GM21360 (cell line): ENCODE measurements at regions not wholly inside any gene's neighbourhood (a gene's known extent, or its start where the extent isn't known, plus 50 kb on each side); places are given as distances from the start of the nearest gene placed in this dataset.
A peak's percentile ranks its signal among the peaks of the same experiment; 100 is the strongest.
"Not testable (repeated sequence)": the region's sequence is repeated elsewhere in the genome, so short reads cannot be mapped to it uniquely, and the experiment has no call there.

Source experiments
- ATAC-seq: cut with Tn5 transposase; IDR thresholded peaks from one replicate; pipeline ENCODE4 v1.9.1; 2021; ENCODE audit warnings: mild to moderate bottlenecking, moderate library complexity; ENCODE audit not compliant: unreplicated experiment

- ATAC-seq, result no peak
These were observed 353.0 kb upstream of the KLF4 start for GRCh38 chr9:107842530-107842929.

- ATAC-seq, result no peak
These were observed 351.5 kb upstream of the KLF4 start for GRCh38 chr9:107841076-107841475.

- no peak for ATAC-seq
These were observed 349.8 kb upstream of the KLF4 start for GRCh38 chr9:107839371-107839770.

DNA sequence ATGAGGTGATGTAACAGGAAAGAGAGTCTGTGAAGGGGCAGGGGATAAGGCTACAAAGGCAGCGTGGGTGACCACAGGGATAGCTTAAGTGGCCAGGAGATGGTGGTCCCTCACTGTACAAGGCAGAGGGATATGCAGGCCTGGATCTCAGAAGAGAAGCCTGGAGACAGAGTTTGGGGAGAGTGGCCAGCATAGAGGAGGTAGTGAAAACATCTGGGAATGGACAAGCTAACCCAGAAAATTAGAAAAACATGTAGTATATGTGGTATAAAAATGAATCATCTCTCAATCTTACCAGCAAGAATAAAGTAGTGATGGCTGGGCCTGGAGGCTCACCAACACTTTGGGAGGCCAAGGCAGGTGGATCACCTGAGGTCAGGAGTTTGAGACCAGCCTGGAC lies 349.2 kb upstream of the KLF4 start:
- ATAC-seq, result no peak

DNA sequence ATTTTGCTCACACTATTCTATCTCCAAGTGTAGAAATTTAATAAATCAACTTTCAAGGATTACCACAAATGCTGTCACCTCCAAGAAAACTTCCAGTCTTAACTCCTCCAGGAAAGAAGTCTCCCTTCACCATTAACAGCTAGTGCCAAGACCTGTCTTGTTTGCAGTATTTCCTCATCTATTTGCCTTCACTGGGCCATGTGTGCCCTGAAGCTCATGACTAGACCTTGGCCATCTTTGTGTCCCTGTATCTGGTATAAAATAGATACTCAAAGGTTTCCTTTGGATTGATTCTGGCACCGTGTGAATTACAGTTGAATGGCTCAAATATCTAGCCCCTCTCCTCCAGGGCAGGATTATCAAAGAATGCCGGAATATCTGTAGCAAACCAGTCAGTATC lies 346.7 kb upstream of the KLF4 start:
- no peak for ATAC-seq

DNA sequence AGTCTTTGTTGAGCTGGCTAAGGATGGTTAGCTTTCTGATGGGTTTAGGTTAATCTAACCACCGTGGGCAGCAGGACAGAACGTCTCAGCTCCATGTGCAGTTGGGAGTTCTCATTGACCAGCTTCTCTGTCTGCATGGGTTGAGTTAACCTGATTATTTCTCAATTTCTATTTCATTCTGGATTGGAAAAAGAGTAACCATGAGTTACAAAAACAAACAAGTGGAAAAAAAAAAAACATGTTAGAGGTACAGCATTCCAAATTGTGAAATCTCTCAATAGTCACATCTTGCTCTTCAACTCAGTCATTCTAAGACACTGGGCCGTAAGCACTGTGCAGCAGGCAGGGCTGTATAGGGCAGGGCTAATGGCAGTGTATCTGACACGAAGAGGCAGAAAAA lies 343.7 kb upstream of the KLF4 start:
- no peak for ATAC-seq

- no peak for ATAC-seq
These were observed 343.3 kb upstream of the KLF4 start for GRCh38 chr9:107832871-107833270.

DNA sequence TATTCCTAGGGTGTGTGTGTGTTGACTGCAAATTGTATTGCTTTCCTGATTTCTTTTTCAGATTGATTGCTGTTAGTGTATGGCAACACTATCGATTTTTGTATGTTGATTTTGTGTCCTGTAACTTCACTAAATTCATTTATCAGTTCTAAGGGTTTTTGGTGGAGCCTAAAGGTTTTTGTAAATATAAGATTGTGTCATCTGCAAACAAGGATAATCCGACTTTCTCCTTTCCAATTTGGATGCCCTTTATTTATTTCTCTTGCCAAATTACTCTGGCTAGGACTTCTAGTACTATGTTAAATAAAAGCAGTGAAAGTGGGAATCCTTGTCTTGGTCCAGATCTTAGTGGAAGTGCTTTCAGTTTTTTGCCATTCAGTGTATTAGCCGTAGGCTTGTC lies 340.9 kb upstream of the KLF4 start:
- ATAC-seq, result no peak

DNA sequence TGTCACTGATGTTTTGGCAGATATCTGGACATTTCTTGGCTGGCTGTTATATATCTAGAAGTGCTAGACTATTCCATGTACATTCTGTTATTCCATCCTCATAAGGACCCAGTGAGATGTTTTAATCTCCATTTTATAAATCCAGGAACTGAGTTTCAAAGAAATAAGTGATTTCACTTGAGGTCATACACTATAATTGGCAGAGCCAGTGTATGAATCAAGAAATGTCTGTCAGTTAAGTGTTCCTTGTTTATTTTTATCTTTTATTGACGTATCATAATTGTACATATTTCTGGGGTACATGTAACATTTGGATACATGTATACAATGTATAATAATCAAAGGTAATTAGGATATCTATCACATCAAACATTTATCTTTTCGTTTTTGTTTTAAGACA lies 338.3 kb upstream of the KLF4 start:
- ATAC-seq, result no peak

- peak; percentile 46 for ATAC-seq
These were observed 337.7 kb upstream of the KLF4 start for GRCh38 chr9:107827304-107827703.

DNA sequence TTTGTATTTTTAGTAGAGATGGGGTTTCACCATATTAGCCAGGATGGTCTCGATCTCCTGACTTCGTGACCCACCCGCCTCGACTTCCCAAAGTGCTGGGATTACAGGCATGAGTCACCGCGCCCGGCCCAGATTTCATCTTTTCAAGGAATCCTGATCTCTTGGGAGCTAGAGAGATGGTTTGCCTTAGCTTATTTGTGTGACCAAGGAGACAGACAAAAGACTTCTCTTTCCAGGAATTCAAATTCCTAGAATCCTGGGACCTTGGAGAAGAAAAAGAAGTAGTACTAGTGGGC lies 337.1 kb upstream of the KLF4 start:
- not testable (repeated sequence) for ATAC-seq

DNA sequence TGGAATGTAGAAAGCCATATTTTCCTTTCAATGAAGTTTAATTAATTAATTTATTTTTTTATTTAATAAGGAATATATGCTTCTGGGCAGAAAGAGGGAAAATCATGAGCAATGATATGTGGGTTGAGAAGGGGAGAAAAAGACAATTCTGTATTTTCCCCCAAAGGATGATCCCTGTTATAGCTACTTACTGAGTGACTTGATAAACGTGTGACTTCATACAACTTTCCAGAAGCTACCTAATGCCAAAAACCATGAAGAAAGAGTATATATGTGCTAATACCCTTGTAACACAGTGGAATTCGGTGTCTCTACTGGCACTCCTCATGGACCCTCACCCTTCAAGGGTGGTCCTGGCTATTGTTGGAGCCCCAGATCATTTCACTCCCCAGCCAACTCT lies 335.0 kb upstream of the KLF4 start:
- no peak for ATAC-seq

GRCh38 chr9:107819772-107820565 lies 330.4 kb upstream of the KLF4 start:
- ATAC-seq, result no peak

- not testable (repeated sequence) for ATAC-seq
These were observed 328.9 kb upstream of the KLF4 start for GRCh38 chr9:107818503-107818829.

GRCh38 chr9:107817595-107818502 lies 328.3 kb upstream of the KLF4 start:
- ATAC-seq, result not testable (repeated sequence)

DNA sequence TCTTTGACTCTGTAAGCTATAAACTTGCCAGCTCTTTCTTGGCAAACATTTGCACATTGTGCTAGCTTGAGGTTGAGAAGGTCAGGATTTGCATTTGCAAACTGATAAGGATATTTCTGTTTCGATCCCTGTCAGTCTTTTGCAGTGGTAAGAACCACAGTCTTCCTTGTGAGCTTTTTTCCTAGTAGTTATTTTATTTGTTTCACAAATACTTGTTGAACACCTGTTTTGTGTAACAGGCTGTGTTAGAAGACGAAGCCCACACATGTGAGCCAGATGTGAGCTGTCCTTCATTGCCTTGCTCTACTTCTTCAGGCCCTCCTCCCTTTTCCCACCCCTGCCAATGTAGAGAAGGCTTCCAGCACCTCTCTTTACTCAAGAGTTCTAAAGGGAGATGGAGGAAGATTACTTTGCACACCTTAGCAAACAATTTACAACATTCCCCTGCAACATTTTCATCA lies 327.0 kb upstream of the KLF4 start:
- ATAC-seq, result no peak

GRCh38 chr9:107815782-107816560 lies 326.4 kb upstream of the KLF4 start:
- no peak for ATAC-seq

DNA sequence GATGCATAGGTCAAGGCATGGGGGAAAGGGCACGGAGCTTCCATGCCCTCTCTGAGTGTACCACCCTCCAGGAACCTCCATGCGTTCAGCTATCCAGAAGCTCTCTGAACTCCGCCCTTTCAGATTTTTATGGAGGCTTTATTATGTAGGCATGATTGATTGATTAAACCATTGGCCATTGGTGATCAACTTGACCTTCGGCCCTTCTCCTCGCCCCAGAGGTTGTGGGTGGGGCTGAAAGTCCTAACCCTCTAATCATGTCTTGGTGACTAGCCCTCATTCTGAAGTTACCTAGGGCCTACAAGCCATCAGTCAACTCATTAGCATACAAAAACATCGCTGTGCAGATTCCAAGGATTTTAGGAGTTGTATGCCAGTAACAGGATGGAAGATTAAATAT lies 323.7 kb upstream of the KLF4 start:
- no peak for ATAC-seq

GRCh38 chr9:107810461-107810961 lies 320.9 kb upstream of the KLF4 start:
- ATAC-seq, result no peak

DNA sequence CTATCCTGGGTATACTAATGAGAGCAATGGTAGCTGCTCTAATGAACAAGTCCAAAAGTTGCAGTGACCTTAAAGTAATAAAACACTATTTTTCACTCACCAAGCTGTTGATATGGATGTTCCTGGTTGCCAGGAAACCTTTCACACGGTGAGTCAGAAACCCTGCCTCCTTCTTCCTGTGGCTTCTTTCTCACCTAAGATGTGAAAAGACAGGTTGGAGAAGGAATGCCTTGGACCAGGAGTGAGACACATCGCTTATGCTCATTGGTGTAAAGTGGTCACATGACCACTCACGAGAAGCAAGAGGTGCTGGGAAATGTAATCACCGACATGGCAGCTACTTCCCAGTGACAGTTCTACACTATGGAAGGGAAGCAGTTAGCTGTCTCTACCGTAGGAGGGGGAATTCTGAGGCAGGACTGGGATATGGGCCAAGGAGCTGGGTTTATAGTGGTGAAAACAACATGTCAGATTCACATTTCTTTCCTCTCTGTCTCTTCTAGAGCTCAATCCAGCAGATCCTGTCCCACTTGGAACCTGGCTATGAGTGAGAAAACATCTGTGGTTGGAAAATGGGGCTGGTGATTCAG lies 320.4 kb upstream of the KLF4 start:
- no peak for ATAC-seq

DNA sequence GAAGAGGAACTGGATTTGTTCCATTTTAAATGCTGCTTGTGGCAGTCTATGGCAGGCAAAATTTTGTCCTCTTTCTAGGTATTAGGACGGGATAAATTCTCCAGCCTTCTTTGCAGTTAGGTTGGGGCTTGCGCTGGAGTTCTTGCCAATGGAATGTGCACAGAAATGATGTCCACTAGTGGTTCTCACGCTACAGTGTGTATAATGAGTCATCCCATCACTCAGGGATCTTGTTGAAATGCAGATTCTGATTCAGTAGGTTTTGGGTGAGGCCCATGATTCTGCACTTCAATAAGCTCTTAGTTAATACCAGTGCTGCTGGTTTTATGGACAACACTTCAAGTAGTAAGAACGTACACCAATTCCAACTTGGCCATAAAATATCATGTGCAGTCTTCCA lies 317.6 kb upstream of the KLF4 start:
- no peak for ATAC-seq
